Activated CD4-positive, alpha-beta memory T cell treated with anti-CD3 and anti-CD28 coated beads for 36 hours (primary cell): ENCODE measurements at regions not wholly inside any gene's neighbourhood (a gene's known extent, or its start where the extent isn't known, plus 50 kb on each side); places are given as distances from the start of the nearest gene placed in this dataset.

Experiments used
- CTCF ChIA-PET: fragments of 350-600 bp; sonication (Branson Sonifier 250); formaldehyde crosslinking; loops from one replicate; lab custom pipeline; 2021; ENCODE audit warnings: antibody characterized with exemption, inconsistent platforms; lab: Charles Lee
- POLR2A ChIA-PET: fragments of 350-600 bp; sonication (Branson Sonifier 250); formaldehyde crosslinking; loops from one replicate; lab custom pipeline; 2021; ENCODE audit warnings: antibody characterized with exemption; lab: Charles Lee
- DNase-seq: peaks from one replicate; pipeline ENCODE4 v3.0.0-alpha.2; 2020
- H3K27ac Mint-ChIP-seq: one replicate; pipeline ENCODE4 v1.8.0; 2021; ENCODE audit warnings: mixed read lengths
- H3K27me3 Mint-ChIP-seq: one replicate; pipeline ENCODE4 v1.8.0; 2021; ENCODE audit warnings: mixed read lengths
- H3K36me3 Mint-ChIP-seq: one replicate; pipeline ENCODE4 v1.8.0; 2021; ENCODE audit warnings: mixed read lengths
- H3K4me1 Mint-ChIP-seq: one replicate; pipeline ENCODE4 v1.8.0; 2021; ENCODE audit warnings: low read depth, mixed read lengths
- H3K4me3 Mint-ChIP-seq: one replicate; pipeline ENCODE4 v1.8.0; 2021; ENCODE audit warnings: mild to moderate bottlenecking, mixed read lengths
- H3K9me3 Mint-ChIP-seq: one replicate; pipeline ENCODE4 v1.8.0; 2021; ENCODE audit warnings: mixed read lengths
- intact Hi-C: fragments of 100-400 bp; cut with micrococcal nuclease; formaldehyde crosslinking; loops from one replicate; pipeline ENCODE4 v1.15.1; 2023

- no peak for DNase-seq
- Mint-ChIP-seq H3K27me3 (no peaks in the 10 kb centered on the region), H3K4me1 (no peaks in the 10 kb centered on the region), H3K4me3 (no peak overlapping the region), H3K9me3 (no peaks in the 10 kb centered on the region), H3K36me3 (no peaks in the 10 kb centered on the region), H3K27ac (no peak overlapping the region)
- CTCF ChIA-PET, result no interaction called here
- POLR2A ChIA-PET, result no interaction called here
- intact Hi-C loops, result no loop called here
Observed at GRCh38 chr4:119851649-119852048, 215.0 kb downstream of the MAD2L1 start.

DNA sequence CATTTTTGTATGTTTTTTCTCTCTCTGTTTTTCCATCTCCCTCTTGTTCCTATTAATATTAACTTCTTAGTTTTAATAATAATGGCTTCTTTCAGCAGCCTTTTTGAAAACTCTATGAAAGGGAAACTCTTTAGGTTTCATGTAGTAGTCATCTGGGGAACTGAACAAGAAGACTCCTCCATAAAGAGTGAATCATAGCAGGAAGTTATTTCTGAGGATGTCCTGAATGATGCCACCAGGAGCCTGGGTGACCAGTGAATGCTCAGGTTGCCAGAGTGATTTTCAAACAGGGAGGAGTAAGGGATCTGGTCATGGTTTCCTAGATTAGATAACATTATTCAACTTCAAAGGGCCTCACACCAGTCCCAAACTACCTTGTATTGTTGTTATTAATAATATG, 212.8 kb upstream of the PDE5A start:
- Mint-ChIP-seq H3K9me3 (no peaks in the 10 kb centered on the region), H3K27ac (no peak overlapping the region), H3K4me1 (no peaks in the 10 kb centered on the region), H3K27me3 (no peaks in the 10 kb centered on the region), H3K36me3 (no peaks in the 10 kb centered on the region), H3K4me3 (no peak overlapping the region)
- no peak for DNase-seq
- intact Hi-C loops, result no loop called here
- ChIA-PET POLR2A (no interaction called here), CTCF (no interaction called here)

DNA sequence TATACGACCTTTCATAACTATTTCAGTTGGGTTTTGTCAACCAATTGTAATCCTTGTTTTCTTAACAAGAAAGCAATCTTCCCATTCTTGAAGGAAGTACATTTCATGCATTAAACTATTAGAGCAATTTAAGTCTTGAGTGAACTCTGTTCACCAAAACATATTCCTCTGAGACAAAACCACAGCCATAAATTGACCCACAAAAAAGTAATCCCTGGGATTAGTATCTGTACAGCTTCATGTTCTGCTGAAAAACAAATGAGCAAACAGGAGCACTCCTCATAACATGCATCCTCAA, 207.0 kb upstream of the PDE5A start:
- H3K27ac Mint-ChIP-seq, result no peak overlapping the region
- no peak for DNase-seq
- ChIA-PET POLR2A (no interaction called here), CTCF (no interaction called here)
- no peaks in the 10 kb centered on the region for H3K27me3 Mint-ChIP-seq
- H3K9me3 Mint-ChIP-seq, result no peaks in the 10 kb centered on the region
- H3K36me3 Mint-ChIP-seq, result no peaks in the 10 kb centered on the region
- no peaks in the 10 kb centered on the region for H3K4me1 Mint-ChIP-seq
- intact Hi-C loops, result no loop called here
- no peak overlapping the region for H3K4me3 Mint-ChIP-seq

GRCh38 chr4:119834906-119835612, 206.5 kb upstream of the PDE5A start:
- intact Hi-C loops, result no loop called here
- H3K4me3 Mint-ChIP-seq, result no peak overlapping the region
- no peaks in the 10 kb centered on the region for H3K27me3 Mint-ChIP-seq
- no peaks in the 10 kb centered on the region for H3K36me3 Mint-ChIP-seq
- no peaks in the 10 kb centered on the region for H3K4me1 Mint-ChIP-seq
- no peak overlapping the region for H3K27ac Mint-ChIP-seq
- CTCF ChIA-PET, result no interaction called here
- no peaks in the 10 kb centered on the region for H3K9me3 Mint-ChIP-seq
- DNase-seq, result no peak
- POLR2A ChIA-PET, result no interaction called here

DNA sequence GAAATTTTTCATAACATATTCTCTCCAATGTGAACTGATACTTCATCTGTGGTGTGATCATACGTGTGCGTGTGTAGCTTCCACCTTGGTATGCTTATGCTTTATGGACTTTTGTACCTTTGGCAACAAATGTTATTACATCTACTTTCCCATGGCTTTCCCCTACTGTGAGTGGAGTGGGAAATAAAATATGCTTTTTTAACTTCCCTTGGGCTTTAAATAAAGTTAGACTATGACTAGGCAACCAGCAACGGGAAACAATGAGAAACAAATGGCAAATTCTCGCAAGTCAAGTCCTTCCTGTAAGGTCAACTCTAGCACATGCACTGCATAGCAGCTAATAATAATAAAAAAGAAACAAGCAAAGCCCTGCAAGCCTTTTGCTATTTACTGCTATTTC, 205.0 kb upstream of the PDE5A start:
- ChIA-PET POLR2A (no interaction called here), CTCF (no interaction called here)
- Mint-ChIP-seq H3K27me3 (no peaks in the 10 kb centered on the region), H3K27ac (no peak overlapping the region), H3K4me1 (no peaks in the 10 kb centered on the region), H3K36me3 (no peaks in the 10 kb centered on the region), H3K4me3 (no peak overlapping the region), H3K9me3 (no peaks in the 10 kb centered on the region)
- intact Hi-C loops, result no loop called here
- no peak for DNase-seq

GRCh38 chr4:119832776-119833175, 204.2 kb upstream of the PDE5A start:
- H3K4me1 Mint-ChIP-seq, result no peaks in the 10 kb centered on the region
- no peak for DNase-seq
- ChIA-PET POLR2A (no interaction called here), CTCF (no interaction called here)
- no peaks in the 10 kb centered on the region for H3K36me3 Mint-ChIP-seq
- H3K27me3 Mint-ChIP-seq, result no peaks in the 10 kb centered on the region
- H3K9me3 Mint-ChIP-seq, result no peaks in the 10 kb centered on the region
- intact Hi-C loops, result no loop called here
- no peak overlapping the region for H3K27ac Mint-ChIP-seq
- H3K4me3 Mint-ChIP-seq, result no peak overlapping the region

- H3K36me3 Mint-ChIP-seq, result no peaks in the 10 kb centered on the region
- no peaks in the 10 kb centered on the region for H3K27me3 Mint-ChIP-seq
- ChIA-PET POLR2A (no interaction called here), CTCF (no interaction called here)
- intact Hi-C loops, result no loop called here
- H3K4me1 Mint-ChIP-seq, result no peaks in the 10 kb centered on the region
- H3K4me3 Mint-ChIP-seq, result no peak overlapping the region
- no peak overlapping the region for H3K27ac Mint-ChIP-seq
- no peak for DNase-seq
- no peaks in the 10 kb centered on the region for H3K9me3 Mint-ChIP-seq
Observed at GRCh38 chr4:119829326-119829725, 200.7 kb upstream of the PDE5A start.

DNA sequence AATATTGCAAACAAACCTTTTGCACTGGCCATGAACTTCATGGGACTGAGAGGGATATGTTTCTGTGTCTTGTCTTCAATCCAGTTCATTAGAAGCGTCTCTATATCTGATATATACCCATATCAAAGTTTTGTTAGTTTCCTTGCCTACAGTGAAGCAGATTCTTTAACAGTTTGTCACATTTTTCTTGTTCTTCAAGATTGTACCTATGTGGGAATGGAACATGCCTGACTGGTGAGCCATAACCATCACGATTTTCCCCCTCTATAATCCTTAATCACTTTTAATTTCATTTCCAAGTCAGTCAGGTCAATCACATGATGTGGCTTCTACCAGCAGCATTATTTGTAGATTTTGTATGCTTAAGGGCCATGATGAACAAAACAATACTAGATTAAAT, 197.1 kb upstream of the PDE5A start:
- H3K4me1 Mint-ChIP-seq, result no peaks in the 10 kb centered on the region
- H3K9me3 Mint-ChIP-seq, result no peaks in the 10 kb centered on the region
- H3K27me3 Mint-ChIP-seq, result no peaks in the 10 kb centered on the region
- ChIA-PET CTCF (no interaction called here), POLR2A (no interaction called here)
- intact Hi-C loops, result no loop called here
- no peak overlapping the region for H3K4me3 Mint-ChIP-seq
- no peak overlapping the region for H3K27ac Mint-ChIP-seq
- H3K36me3 Mint-ChIP-seq, result no peaks in the 10 kb centered on the region
- DNase-seq, result no peak

GRCh38 chr4:119823891-119824290, 195.3 kb upstream of the PDE5A start:
- ChIA-PET POLR2A (no interaction called here), CTCF (no interaction called here)
- H3K4me1 Mint-ChIP-seq, result no peaks in the 10 kb centered on the region
- H3K27ac Mint-ChIP-seq, result no peak overlapping the region
- no peaks in the 10 kb centered on the region for H3K36me3 Mint-ChIP-seq
- H3K4me3 Mint-ChIP-seq, result no peak overlapping the region
- H3K27me3 Mint-ChIP-seq, result no peaks in the 10 kb centered on the region
- no peak for DNase-seq
- H3K9me3 Mint-ChIP-seq, result no peaks in the 10 kb centered on the region
- intact Hi-C loops, result no loop called here

- intact Hi-C loops, result no loop called here
- DNase-seq, result no peak
- no peak overlapping the region for H3K4me3 Mint-ChIP-seq
- H3K27ac Mint-ChIP-seq, result no peak overlapping the region
- H3K9me3 Mint-ChIP-seq, result no peaks in the 10 kb centered on the region
- no peaks in the 10 kb centered on the region for H3K36me3 Mint-ChIP-seq
- no peaks in the 10 kb centered on the region for H3K4me1 Mint-ChIP-seq
- CTCF ChIA-PET, result no interaction called here
- H3K27me3 Mint-ChIP-seq, result no peaks in the 10 kb centered on the region
- POLR2A ChIA-PET, result no interaction called here
Observed at GRCh38 chr4:119823045-119823444, 194.4 kb upstream of the PDE5A start.

GRCh38 chr4:119816473-119816872, 187.9 kb upstream of the PDE5A start:
- ChIA-PET POLR2A (no interaction called here), CTCF (no interaction called here)
- intact Hi-C loops, result no loop called here
- peaks cover 7% of the 10 kb centered on the region for H3K9me3 Mint-ChIP-seq
- DNase-seq, result no peak
- no peaks in the 10 kb centered on the region for H3K4me1 Mint-ChIP-seq
- no peak overlapping the region for H3K27ac Mint-ChIP-seq
- H3K36me3 Mint-ChIP-seq, result no peaks in the 10 kb centered on the region
- H3K27me3 Mint-ChIP-seq, result no peaks in the 10 kb centered on the region
- H3K4me3 Mint-ChIP-seq, result no peak overlapping the region

DNA sequence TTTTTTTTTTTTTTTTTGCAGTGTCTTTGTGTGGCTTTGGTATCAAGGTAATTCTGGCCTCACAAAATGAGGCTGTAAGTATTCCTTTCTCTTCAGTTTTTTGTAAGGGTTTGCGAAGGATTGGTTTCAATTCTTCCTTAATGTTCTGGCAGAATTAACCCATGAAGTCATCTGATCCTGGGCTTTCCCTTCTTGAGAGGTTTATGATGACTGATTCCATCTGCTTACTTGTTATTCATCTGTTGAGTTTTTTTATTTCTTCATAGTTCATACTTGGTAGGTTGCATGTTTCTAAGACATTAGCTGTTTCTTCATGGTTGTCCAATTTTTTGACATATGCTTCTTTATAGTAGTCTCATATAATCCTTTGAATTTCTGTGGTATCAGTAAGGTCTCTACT, 181.4 kb upstream of the PDE5A start:
- Mint-ChIP-seq H3K9me3 (peaks cover 11% of the 10 kb centered on the region), H3K36me3 (peaks cover 2% of the 10 kb centered on the region), H3K4me3 (no peak overlapping the region), H3K27me3 (no peaks in the 10 kb centered on the region), H3K27ac (no peak overlapping the region), H3K4me1 (no peaks in the 10 kb centered on the region)
- POLR2A ChIA-PET, result no interaction called here
- no peak for DNase-seq
- CTCF ChIA-PET, result no interaction called here
- intact Hi-C loops, result no loop called here

DNA sequence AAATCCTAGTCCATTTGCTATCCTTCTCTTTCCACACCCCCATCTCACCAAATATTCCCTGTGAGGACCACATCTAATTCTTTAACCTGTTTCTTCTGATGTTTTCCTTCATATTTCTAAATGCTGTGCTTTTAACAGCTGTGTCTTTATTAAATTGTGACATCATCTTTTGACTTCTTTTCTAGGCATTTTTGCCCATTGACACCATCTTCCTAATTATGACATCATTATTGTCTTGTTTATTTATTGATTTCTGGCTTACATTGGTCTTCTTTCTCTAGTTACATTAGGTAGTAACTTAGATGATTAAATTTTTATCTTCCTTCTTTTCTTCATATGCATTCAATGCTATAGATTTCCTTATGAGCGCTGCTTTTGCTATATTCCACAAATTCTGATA, 175.8 kb upstream of the PDE5A start:
- intact Hi-C loops, result no loop called here
- ChIA-PET CTCF (no interaction called here), POLR2A (no interaction called here)
- DNase-seq, result no peak
- no peaks in the 10 kb centered on the region for H3K4me1 Mint-ChIP-seq
- peaks cover 2% of the 10 kb centered on the region for H3K27me3 Mint-ChIP-seq
- no peak overlapping the region for H3K4me3 Mint-ChIP-seq
- no peaks in the 10 kb centered on the region for H3K9me3 Mint-ChIP-seq
- no peak overlapping the region for H3K27ac Mint-ChIP-seq
- no peaks in the 10 kb centered on the region for H3K36me3 Mint-ChIP-seq
